ENCODE measurements at regions not wholly inside any gene's neighbourhood (a gene's known extent, or its start where the extent isn't known, plus 50 kb on each side); places are given as distances from the start of the nearest gene placed in this dataset.

DNA sequence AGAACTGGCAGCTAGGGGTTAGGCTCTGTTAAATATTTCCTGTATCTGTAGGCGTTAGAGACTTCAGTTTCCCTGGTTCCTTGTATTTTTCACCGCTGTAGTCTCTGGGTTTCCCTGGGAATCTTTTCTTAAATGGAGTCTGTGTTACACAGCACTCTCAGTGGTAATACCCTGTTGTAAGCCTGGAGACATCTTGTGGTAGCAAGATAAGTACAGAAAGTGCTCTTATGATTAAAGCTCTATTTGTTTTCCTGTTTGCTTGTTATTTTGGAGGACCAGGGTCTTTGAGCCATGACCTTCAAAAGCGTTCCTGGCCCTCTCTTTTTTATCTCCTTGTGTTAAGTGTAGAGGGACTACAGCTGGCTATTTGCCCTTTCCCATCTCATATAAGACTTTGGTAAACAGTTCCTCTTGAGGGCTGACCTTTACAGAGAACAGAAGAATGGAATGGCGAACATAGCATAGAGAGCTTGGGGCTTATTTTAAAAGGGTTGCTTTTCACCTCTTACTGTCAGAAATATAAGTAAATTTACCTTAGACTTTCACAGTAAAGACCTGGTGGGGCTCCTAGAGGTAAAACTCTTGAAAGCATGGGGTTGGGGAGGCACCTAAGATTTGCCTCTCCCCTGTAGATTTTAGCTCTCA is 782.5 kb downstream of the FAT4 start:
- DNase-seq: no peak
- H3K4me3 ChIP-seq: no peak overlapping the region
- H3K9me3 ChIP-seq (replicated peaks): no peaks in the 10 kb centered on the region
- no peaks in the 10 kb centered on the region for H3K36me3 ChIP-seq
- H3K4me1 ChIP-seq: no peaks in the 10 kb centered on the region
- no peak overlapping the region for H3K27ac ChIP-seq
- H3K27me3 ChIP-seq: no peaks in the 10 kb centered on the region

DNA sequence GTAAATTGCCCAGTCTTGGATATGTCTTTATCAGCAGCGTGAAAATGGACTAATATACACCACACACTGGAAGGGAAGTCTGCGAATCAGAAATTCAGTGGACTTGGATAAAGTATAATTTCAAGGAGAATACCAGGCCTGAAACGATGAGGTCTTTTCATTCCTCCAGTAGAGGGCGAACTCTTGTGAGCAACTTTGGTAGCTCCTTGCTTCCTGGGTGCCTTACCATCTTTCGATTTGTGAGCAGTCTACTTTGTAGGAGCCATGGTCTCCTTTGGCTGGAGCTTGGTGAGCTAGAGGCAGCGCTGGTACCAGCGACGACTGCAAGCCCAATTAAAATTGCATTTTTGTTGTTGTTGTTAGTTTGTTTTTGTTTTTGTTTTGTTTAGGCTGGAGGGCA is 791.9 kb downstream of the FAT4 start:
- Histone ChIP-seq H3K27me3 (no peaks in the 10 kb centered on the region), H3K9me3 (replicated peaks) (no peaks in the 10 kb centered on the region; the same call in 1 of the 2 replicates), H3K27ac (no peak overlapping the region), H3K4me3 (no peak overlapping the region), H3K36me3 (no peaks in the 10 kb centered on the region), H3K4me1 (no peaks in the 10 kb centered on the region)
- peak; percentile 9 to 49 for DNase-seq

DNA sequence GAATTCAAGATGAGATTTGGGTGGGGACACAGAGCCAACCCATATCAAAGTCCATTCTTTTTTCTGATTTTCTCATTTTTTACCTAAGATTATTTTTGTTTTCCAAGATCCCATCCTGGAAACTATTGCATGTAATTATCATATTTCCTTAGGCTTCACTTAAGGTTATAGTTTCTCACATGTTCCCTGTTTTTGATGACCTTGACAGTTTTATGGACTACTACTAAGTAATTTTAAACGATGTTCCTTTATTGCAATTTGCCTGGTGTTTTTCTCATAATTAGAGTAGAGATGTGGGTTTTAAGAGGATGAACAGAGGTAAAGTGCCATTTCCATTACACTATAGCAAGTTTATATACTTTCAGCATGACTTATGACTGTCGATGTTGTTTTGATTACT is 795.1 kb downstream of the FAT4 start:
- no peak for DNase-seq
- Histone ChIP-seq H3K36me3 (no peaks in the 10 kb centered on the region), H3K27ac (no peak overlapping the region), H3K4me1 (no peaks in the 10 kb centered on the region), H3K27me3 (no peaks in the 10 kb centered on the region), H3K9me3 (replicated peaks) (no peaks in the 10 kb centered on the region; the same call in 1 of the 2 replicates), H3K4me3 (no peak overlapping the region)

DNA sequence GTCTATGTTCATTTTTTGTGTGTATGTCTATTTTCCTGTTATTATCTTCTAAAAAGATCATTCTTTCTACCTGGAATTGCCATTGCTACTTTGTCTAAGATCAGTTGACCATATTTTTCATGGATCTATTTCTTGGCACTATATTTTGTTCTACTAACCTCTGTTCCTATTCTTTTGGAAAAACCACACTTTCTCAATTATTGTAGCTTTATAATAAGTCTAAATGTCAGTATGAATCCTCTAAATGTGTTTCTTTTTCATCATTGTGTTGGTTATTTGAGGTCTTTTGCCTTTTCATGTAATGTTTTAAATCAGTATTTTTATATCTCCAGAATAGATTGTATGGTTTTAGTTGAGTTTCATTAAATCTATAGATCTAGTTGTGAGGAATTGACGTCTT is 798.3 kb downstream of the FAT4 start:
- H3K27ac ChIP-seq: no peak overlapping the region
- no peaks in the 10 kb centered on the region; the same call in 1 of the 2 replicates for H3K9me3 ChIP-seq (replicated peaks)
- no peaks in the 10 kb centered on the region for H3K4me1 ChIP-seq
- H3K36me3 ChIP-seq: no peaks in the 10 kb centered on the region
- H3K27me3 ChIP-seq: no peaks in the 10 kb centered on the region
- no peak overlapping the region for H3K4me3 ChIP-seq
- DNase-seq: no peak

DNA sequence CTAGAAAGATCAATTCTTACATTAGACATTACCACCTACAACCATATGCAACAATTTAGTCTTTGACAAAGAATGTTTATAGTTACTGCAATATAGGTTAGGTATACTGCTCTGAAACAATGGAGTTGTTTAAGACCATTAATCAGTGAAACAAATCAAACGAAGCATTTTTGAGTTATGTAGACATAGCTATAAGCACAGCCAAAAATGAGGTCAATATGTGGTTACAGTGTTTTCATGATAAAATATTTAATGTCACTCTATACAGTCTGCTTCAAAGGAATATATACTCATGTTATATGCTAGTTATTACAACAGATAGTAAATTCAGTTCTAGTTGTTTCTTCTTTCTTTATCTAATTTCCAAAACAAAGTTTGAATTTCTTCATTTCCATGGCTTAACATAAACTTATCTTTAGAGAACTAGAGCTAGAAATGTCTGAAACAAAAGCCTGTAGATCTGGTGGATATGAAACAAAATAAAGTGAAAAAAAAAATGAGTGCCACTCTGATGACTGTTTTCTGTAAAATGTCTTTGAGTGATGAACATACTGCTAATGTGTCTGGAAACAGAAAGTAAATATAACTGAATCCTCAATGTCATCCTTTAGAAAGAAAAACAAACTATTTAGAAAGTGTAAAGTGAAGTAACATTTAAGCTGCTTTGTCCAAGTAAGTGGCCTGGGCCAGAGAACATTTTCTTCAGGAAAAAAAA is 809.0 kb downstream of the FAT4 start:
- Histone ChIP-seq H3K4me1 (0 out of 2 replicates have a peak, but pooled peaks cover 2% of the 10 kb centered on the region), H3K4me3 (no peak overlapping the region), H3K9me3 (replicated peaks) (no peaks in the 10 kb centered on the region), H3K27ac (no peak overlapping the region), H3K27me3 (no peaks in the 10 kb centered on the region), H3K36me3 (no peaks in the 10 kb centered on the region)
- no peak for DNase-seq

DNA sequence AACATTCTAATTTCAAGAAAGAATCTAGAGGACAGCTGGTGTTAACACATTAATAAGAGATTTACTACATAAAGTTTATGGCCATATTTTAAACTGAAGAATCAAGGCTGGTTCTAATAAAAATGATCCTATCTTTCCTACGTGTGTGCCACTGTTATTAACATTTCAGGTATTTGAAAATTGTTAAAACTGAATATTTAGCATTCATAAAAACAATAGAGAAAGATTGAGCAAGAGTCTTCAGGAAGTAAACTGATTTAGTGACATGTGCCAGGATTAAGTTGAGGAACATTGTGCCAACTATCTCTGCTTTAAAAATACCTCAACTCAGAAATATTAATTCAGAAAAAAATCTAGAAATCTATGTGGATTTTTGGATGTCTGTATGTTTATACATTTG is 810.1 kb downstream of the FAT4 start:
- Histone ChIP-seq H3K4me3 (no peak overlapping the region), H3K27me3 (no peaks in the 10 kb centered on the region), H3K27ac (no peak overlapping the region), H3K9me3 (replicated peaks) (no peaks in the 10 kb centered on the region), H3K36me3 (no peaks in the 10 kb centered on the region), H3K4me1 (0 out of 2 replicates have a peak, but pooled peaks cover 2% of the 10 kb centered on the region)
- DNase-seq: no peak

DNA sequence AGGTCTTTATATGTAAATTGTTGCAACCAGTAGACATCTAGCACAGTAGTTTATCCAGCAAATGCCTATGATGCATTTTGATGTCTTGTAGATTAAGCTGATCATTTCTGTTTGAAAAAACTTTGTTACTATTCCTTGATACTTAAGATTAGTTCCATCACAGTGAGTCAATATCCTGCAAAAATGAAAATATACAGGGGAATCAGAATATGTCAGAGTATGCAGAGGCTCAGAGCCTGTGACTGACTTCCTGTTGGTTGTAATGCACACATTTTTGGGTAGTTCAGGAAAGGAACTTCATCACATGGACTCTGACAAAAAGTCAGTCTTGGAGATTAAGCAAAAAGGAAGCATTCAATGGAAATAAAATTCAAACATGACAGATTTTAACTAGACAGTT is 815.5 kb downstream of the FAT4 start:
- no peak for DNase-seq
- no peaks in the 10 kb centered on the region for H3K27me3 ChIP-seq

DNA sequence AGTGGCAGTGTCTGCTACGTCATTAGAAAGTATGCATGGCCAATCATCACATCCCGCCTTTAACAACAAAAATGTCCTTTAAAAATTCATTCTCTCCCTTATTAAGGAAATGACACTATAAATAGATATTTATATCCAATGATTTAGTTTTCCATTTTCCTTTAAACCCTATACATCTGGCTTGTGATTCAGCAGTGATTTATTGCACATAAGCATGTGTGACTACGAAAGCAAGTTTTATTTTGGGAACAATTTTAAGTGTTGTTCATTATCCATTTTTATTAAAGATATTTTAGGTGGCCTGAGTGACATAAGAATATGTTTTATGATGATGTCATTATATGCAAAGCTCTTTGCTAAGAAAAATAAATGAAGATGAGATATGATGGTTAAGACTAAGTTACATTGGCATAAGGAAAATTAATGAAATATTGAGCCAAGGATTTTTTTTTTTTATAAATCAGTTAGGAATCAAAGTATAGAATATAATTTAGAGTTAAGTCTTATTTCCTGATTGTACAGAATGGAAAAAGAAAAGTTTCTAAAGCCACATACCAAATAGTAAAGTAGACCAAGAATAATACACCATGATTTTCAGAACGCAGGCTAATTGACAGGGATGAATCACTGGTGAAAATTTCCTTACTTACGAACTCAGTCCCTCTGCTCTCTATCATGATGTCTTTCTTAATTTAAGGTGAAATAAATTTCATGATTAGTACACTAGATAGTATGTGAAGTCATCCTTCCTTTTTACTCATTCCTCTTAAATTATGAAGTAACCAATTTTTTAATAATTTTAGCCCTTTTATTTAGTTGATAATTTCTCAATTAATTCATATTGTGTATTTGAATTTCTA is 822.4 kb downstream of the FAT4 start:
- no peak for DNase-seq
- Histone ChIP-seq H3K27ac (no peak overlapping the region), H3K4me3 (no peak overlapping the region), H3K27me3 (0 out of 2 replicates have a peak, but pooled peaks cover 4% of the 10 kb centered on the region), H3K4me1 (no peaks in the 10 kb centered on the region), H3K36me3 (no peaks in the 10 kb centered on the region), H3K9me3 (replicated peaks) (peaks cover 2% of the 10 kb centered on the region; the same call in 1 of the 2 replicates)

More for the DNA sequence above, 815.5 kb downstream of the FAT4 start:
- no peaks in the 10 kb centered on the region for H3K4me1 ChIP-seq
- H3K27ac ChIP-seq: no peak overlapping the region
- no peaks in the 10 kb centered on the region for H3K9me3 ChIP-seq (replicated peaks)
- no peaks in the 10 kb centered on the region for H3K36me3 ChIP-seq
- H3K4me3 ChIP-seq: no peak overlapping the region

DNA sequence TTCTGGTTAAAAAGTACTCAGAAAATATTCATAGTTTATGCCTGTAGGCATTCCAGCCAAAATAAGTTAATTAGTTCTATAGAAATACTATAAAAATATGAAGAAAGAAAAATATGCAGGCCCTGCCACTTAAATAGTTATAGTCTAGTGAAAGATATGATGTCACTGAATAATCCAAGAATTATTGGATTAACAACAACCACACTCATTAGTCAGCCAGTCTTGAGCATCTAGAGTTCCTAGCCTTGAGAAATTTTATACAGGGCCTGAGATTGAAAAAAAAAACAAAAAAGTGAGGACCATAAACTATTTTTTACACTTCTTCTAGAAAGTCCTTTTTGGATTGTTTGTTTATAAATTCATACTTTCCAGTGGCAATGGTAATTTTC is 823.0 kb downstream of the FAT4 start:
- 0 out of 2 replicates have a peak, but pooled peaks cover 4% of the 10 kb centered on the region for H3K27me3 ChIP-seq
- H3K27ac ChIP-seq: no peak overlapping the region
- H3K4me3 ChIP-seq: no peak overlapping the region
- H3K36me3 ChIP-seq: no peaks in the 10 kb centered on the region
- H3K4me1 ChIP-seq: no peaks in the 10 kb centered on the region
- H3K9me3 ChIP-seq (replicated peaks): peaks cover 2% of the 10 kb centered on the region; the same call in 1 of the 2 replicates
- no peak for DNase-seq

DNA sequence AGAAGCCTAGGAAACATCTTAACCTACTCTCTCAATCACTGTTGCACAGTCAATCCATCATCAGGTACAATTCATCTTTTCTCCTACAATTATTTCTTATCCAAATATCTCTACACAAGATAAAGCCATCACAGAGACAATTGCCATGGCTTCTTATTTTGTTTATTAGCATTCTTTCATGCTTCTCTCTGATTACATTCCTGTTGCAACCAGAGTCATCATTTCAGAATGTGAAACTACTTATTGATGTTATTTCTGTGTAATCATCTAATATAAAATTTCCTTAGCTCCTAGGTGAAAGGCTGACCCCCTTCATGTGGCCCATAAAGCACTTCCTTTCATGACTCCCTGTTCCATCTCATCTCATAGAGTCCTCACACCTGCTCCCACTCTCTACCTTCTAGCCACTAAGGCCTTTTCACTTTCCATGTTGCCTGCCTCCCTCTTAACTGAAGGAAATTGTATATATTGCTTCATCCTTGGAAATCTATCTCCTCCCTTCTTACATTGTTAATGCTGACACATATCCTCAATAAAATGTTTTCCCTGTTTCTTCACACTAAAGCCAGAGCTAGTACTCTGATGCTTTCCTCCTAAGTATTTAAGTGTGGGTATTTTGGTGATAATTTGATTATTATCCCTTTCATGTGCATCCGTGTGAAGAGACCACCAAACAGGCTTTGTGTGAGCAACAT is 829.9 kb downstream of the FAT4 start:
- H3K4me1 ChIP-seq: no peaks in the 10 kb centered on the region
- H3K9me3 ChIP-seq (replicated peaks): 0 out of 2 replicates have a peak, but pooled peaks cover 2% of the 10 kb centered on the region
- no peaks in the 10 kb centered on the region for H3K36me3 ChIP-seq
- H3K27me3 ChIP-seq: peaks cover 4% of the 10 kb centered on the region; the same call in 1 of the 2 replicates
- H3K4me3 ChIP-seq: no peak overlapping the region
- no peak for DNase-seq
- H3K27ac ChIP-seq: no peak overlapping the region

DNA sequence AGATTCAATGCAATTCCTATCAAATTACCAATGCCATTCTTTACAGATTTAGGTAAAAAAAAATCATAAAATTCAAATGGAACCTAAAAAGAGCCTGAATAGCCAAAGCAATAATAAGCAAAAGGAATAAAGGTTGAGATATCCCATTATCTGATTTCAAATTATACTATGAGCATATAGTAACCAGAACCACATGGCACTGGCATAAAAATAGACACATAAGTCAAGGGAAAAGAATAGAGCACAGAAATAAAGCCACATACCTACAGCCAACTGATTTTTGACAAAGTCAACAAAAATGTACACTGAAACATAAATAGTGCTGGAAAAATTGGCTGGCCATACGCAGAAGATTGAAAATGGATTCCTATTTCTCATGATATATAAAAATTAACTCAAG is 853.7 kb downstream of the FAT4 start:
- H3K27ac ChIP-seq: no peak overlapping the region
- H3K27me3 ChIP-seq: no peaks in the 10 kb centered on the region
- DNase-seq: no peak
- no peaks in the 10 kb centered on the region for H3K36me3 ChIP-seq
- no peak overlapping the region for H3K4me3 ChIP-seq
- no peaks in the 10 kb centered on the region for H3K9me3 ChIP-seq (replicated peaks)
- no peaks in the 10 kb centered on the region for H3K4me1 ChIP-seq

DNA sequence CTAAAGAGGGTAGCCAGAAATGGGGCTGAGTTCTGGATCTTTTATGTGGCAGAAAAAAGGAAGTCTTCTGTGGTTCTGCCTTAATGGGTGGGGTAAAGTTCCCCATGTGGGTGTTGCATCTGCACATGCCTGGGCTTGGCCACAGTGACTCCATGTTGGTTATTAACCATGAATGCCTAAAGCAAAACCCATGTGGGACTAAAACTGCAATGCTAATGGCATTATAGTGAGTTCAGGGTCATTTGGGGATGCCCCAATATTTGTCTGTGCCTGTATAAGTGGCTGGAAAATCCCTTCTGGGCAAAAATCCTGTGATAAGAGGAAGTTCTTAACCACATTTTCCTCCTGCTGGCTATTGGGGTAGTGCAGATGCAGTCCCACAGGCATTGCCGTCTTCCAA is 857.4 kb downstream of the FAT4 start:
- Histone ChIP-seq H3K27ac (no peak overlapping the region), H3K4me3 (no peak overlapping the region), H3K27me3 (no peaks in the 10 kb centered on the region), H3K4me1 (no peaks in the 10 kb centered on the region), H3K9me3 (replicated peaks) (no peaks in the 10 kb centered on the region), H3K36me3 (no peaks in the 10 kb centered on the region)
- DNase-seq: no peak

DNA sequence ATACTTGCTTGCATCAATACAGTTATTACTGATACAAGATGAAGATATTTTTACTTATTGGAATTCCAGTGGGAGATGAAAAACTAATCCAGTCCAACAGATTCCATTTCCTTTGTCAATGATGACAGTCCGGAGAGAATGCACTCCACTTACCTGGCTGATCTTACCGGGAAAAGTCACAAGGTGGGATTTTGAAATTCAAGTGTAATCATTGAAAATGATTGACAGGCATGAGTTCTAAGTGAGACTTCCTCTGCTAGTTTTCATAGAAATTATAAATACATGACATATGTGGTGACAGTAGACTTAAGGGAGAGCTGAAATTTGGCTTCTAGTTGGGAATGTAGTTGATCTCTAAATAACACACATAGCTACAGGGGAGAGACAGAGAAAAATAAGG is 859.9 kb downstream of the FAT4 start:
- H3K27ac ChIP-seq: no peak overlapping the region
- no peaks in the 10 kb centered on the region for H3K4me1 ChIP-seq
- H3K4me3 ChIP-seq: no peak overlapping the region
- no peaks in the 10 kb centered on the region for H3K36me3 ChIP-seq
- H3K9me3 ChIP-seq (replicated peaks): no peaks in the 10 kb centered on the region
- no peaks in the 10 kb centered on the region for H3K27me3 ChIP-seq
- no peak for DNase-seq

DNA sequence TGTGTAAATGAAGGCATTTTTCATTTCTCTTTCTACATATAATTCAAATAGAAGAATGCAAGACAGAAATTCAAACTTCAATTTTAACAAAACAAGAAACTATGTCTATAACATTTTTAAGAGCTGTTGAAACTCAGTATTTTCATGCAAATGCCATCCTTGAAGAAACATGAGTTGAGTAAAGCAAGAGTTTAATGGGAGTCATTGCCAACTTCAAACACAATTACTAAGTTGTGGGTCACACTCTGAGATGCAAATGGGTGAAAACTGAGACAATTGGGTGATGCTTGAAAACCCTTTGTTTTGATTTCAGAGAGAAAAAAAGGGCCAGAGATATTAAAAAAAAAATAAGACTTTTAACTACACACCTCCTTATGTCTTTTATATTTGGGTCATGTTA is 865.9 kb downstream of the FAT4 start:
- Histone ChIP-seq H3K36me3 (no peaks in the 10 kb centered on the region), H3K4me3 (no peak overlapping the region), H3K9me3 (replicated peaks) (no peaks in the 10 kb centered on the region), H3K27me3 (no peaks in the 10 kb centered on the region), H3K4me1 (no peaks in the 10 kb centered on the region), H3K27ac (no peak overlapping the region)
- DNase-seq: no peak

Measured in SJCRH30 (cell line).